GM21423 (cell line): ENCODE measurements at regions not wholly inside any gene's neighbourhood (a gene's known extent, or its start where the extent isn't known, plus 50 kb on each side); places are given as distances from the start of the nearest gene placed in this dataset.
"Not testable (repeated sequence)": the region's sequence is repeated elsewhere in the genome, so short reads cannot be mapped to it uniquely, and the experiment has no call there.

Source experiments
- ATAC-seq: cut with Tn5 transposase; IDR thresholded peaks from one replicate; pipeline ENCODE4 v1.9.1; 2021; ENCODE audit warnings: mild to moderate bottlenecking, moderate library complexity; ENCODE audit not compliant: unreplicated experiment

GRCh38 chr3:102676424-102676823 lies 241.6 kb downstream of the ZPLD1 start:
- ATAC-seq, result no peak

- ATAC-seq, result no peak
Observed at GRCh38 chr3:102682741-102683140, 247.9 kb downstream of the ZPLD1 start.

GRCh38 chr3:102686792-102687191 lies 252.0 kb downstream of the ZPLD1 start:
- ATAC-seq, result no peak

GRCh38 chr3:102687851-102688555 lies 253.2 kb downstream of the ZPLD1 start:
- ATAC-seq, result no peak

- ATAC-seq, result no peak
Observed at GRCh38 chr3:102688556-102688930, 253.7 kb downstream of the ZPLD1 start.

DNA sequence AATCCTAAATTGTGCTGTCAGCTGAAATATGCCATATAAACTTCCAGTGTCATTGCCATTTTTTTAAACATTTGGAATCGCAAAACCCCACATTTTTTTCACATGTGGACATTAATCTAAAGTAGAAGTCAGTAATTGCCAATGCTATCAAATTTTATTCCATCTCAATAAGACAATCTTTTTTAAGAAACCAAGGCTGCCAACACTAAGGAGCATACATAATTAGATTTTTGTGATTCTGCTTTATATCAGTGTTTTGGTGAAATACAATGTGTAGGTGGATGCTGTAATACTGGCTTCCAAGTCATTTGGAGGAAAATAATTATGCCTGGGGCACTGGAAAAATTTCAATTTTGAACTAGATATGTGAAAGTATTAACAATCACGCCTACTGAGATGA lies 256.7 kb downstream of the ZPLD1 start:
- ATAC-seq, result no peak

- no peak for ATAC-seq
Observed at GRCh38 chr3:102699104-102699818, 264.4 kb downstream of the ZPLD1 start.

DNA sequence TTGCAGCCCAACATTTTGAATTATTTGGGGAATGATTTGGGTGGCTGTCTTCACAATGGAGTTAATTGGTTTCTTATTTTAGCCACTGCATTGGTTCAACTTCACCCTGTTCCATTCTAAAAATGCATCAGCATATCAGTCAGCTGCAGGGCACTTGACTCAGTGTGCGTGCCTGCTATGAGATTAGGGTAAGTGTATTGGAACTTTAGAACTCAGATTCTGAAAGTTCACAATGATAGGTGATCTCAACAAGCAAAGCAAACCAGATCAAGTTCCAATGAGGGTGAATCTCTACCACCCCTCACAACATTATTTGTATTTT lies 265.0 kb downstream of the ZPLD1 start:
- ATAC-seq, result no peak

DNA sequence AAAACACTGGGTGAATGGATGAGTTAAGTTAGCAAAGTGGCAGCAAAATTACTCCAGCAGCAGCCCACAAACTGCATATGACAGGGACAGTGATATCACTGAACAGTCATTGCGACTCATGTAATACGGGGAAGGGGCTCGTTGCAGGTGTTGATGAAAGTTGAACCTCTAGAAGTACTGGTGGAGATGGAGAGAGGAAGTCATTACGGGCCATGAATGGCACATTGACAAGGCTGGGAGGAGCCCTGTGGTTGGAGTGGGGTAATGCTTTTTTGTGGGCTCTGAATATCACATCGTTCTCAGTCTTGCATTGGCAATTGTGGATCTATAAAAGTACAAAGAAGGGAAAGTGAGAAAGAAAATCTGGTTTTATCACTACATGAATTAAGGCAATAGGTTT lies 278.1 kb downstream of the ZPLD1 start:
- no peak for ATAC-seq

- ATAC-seq, result peak; percentile 11
Observed at GRCh38 chr3:102714567-102714966, 279.8 kb downstream of the ZPLD1 start.

GRCh38 chr3:102715030-102715697 lies 280.3 kb downstream of the ZPLD1 start:
- peak; percentile 90 for ATAC-seq

- no peak for ATAC-seq
Observed at GRCh38 chr3:102718651-102719050, 283.8 kb downstream of the ZPLD1 start.

- no peak for ATAC-seq
Observed at GRCh38 chr3:102722317-102722716, 287.5 kb downstream of the ZPLD1 start.

- ATAC-seq, result no peak
Observed at GRCh38 chr3:102727340-102727739, 292.5 kb downstream of the ZPLD1 start.

DNA sequence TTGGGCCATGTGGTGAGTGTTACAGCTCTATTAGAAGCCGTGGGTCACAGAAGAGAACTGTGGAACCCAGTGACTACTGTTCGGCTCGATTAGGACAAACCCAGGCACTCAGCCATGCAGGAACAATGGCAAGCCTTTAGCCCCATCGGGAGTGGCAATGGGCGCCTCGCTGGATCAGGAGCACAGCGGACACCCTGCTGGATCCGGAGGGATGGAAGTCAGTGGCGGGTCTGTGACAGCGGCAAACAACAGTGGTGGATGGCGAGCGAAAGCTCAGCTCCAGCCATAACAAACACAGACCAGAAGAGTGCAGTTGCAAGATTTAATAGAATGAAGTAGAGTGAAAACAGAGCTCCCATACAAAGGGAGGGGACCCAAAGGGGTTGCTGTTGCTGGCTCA lies 297.8 kb downstream of the ZPLD1 start:
- not testable (repeated sequence) for ATAC-seq

- no peak for ATAC-seq
Observed at GRCh38 chr3:102733791-102734563, 299.2 kb downstream of the ZPLD1 start.

- ATAC-seq, result no peak
Observed at GRCh38 chr3:102735311-102735710, 300.5 kb downstream of the ZPLD1 start.

DNA sequence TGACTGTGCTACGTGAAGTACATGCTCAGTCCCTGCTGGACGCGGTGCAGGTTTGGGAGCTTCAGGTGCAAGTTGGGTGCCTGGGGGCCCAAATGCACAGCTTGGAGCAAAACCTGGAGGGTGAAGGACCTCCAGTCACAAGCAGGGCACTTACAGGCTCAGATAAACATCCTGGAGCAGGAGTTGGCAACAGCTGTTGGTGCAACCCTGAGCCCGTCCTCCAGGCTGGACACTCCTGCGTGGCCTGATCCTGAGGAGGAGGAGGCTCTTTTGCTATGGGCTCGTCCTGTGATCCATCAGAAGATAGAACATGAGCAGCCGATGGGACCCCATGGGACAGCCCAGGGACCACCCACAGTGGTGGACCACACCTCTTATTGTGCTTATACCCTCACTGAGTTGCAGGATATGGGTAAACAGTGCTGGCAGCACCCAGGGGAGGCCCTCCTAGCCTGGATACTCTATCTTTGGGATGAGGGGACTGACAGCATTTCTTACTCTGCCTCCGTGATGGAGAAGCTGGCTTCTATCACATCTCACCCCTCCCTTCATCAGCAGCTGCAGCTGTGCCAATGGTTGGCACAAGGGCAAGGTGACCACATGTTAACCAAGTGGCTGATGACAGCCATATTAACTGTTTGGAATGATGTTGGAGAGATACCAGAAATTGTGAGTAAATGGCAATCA lies 301.6 kb downstream of the ZPLD1 start:
- no peak for ATAC-seq

- ATAC-seq, result no peak
Observed at GRCh38 chr3:102736975-102737304, 302.1 kb downstream of the ZPLD1 start.

DNA sequence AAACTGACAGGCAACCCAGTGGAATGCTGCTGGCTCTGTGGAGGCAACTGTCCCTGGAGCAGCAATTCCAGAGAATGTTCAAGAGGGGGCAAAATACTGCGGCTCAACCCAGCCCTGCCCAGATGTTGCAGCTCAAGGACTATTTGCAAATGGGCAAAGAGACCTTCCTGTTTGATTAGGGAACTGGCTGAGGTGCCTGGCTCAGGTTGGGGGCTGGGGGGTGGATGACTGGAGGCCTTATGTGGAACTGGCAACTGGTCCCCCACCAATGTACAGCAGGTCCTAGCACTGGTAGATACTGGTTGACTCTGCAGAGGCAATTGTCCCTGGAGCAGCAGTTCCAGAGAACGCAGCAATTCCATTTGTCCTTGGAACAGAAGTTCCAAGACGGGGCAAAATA lies 302.5 kb downstream of the ZPLD1 start:
- no peak for ATAC-seq

GRCh38 chr3:102741105-102741504 lies 306.3 kb downstream of the ZPLD1 start:
- no peak for ATAC-seq
